HG02678 (cell line): ENCODE measurements at regions not wholly inside any gene's neighbourhood (a gene's known extent, or its start where the extent isn't known, plus 50 kb on each side); places are given as distances from the start of the nearest gene placed in this dataset.

ENCODE experiments used
- ATAC-seq: cut with Tn5 transposase; IDR thresholded peaks from one replicate; pipeline ENCODE4 v1.9.1; 2021; ENCODE audit warnings: mild to moderate bottlenecking, moderate library complexity; ENCODE audit not compliant: unreplicated experiment

- no peak for ATAC-seq
These were observed 1064.2 kb upstream of the FAM98A start for GRCh38 chr2:34663314-34663713.

- no peak for ATAC-seq
These were observed 1061.6 kb upstream of the FAM98A start for GRCh38 chr2:34660741-34661140.

GRCh38 chr2:34656632-34657031, 1057.5 kb upstream of the FAM98A start:
- peak; percentile 93 for ATAC-seq

- ATAC-seq = no peak
These were observed 1053.5 kb upstream of the FAM98A start for GRCh38 chr2:34652636-34653035.

GRCh38 chr2:34646901-34647300, 1047.8 kb upstream of the FAM98A start:
- ATAC-seq = no peak

GRCh38 chr2:34632327-34632726, 1033.2 kb upstream of the FAM98A start:
- ATAC-seq = no peak

GRCh38 chr2:34627003-34627402, 1027.9 kb upstream of the FAM98A start:
- no peak for ATAC-seq

GRCh38 chr2:34604164-34604563, 1005.1 kb upstream of the FAM98A start:
- ATAC-seq = no peak

- ATAC-seq = no peak
These were observed 1003.2 kb upstream of the FAM98A start for GRCh38 chr2:34602262-34602661.

- no peak for ATAC-seq
These were observed 1002.5 kb upstream of the FAM98A start for GRCh38 chr2:34601561-34601960.

GRCh38 chr2:34578641-34579040, 979.5 kb upstream of the FAM98A start:
- no peak for ATAC-seq

- ATAC-seq = no peak
These were observed 971.3 kb upstream of the FAM98A start for GRCh38 chr2:34570266-34570872.

GRCh38 chr2:34567128-34567527, 968.0 kb upstream of the FAM98A start:
- ATAC-seq = no peak

- no peak for ATAC-seq
These were observed 953.2 kb upstream of the FAM98A start for GRCh38 chr2:34552337-34552736.

GRCh38 chr2:34549710-34550345, 950.7 kb upstream of the FAM98A start:
- no peak for ATAC-seq

GRCh38 chr2:34547900-34548299, 948.8 kb upstream of the FAM98A start:
- ATAC-seq = no peak

- no peak for ATAC-seq
These were observed 948.2 kb upstream of the FAM98A start for GRCh38 chr2:34547340-34547739.

GRCh38 chr2:34545486-34546136, 946.5 kb upstream of the FAM98A start:
- no peak for ATAC-seq

GRCh38 chr2:34534761-34535160, 935.7 kb upstream of the FAM98A start:
- no peak for ATAC-seq

- no peak for ATAC-seq
These were observed 935.2 kb upstream of the FAM98A start for GRCh38 chr2:34534341-34534740.

GRCh38 chr2:34533585-34534183, 934.6 kb upstream of the FAM98A start:
- no peak for ATAC-seq

GRCh38 chr2:34529965-34530364, 930.9 kb upstream of the FAM98A start:
- ATAC-seq = no peak
